Activated T-helper 1 cell treated with anti-CD3 and anti-CD28 coated beads, Interleukin-12 subunit alpha, Interleukin-12 subunit beta, Interleukin-2, Interleukin-4 antibody, amounts not matched to agents 30 ng/mL and 10 ng/mL and 1 ng/mL, durations not matched to agents 14 hours and 24 hours and 36 hours (primary cell): ENCODE measurements at regions not wholly inside any gene's neighbourhood (a gene's known extent, or its start where the extent isn't known, plus 50 kb on each side); places are given as distances from the start of the nearest gene placed in this dataset.

Source experiments
- DNase-seq: peaks from one replicate; pipeline ENCODE4 v3.0.0; 2021; ENCODE audit warnings: low spot score
- H3K27ac Mint-ChIP-seq: one replicate; pipeline ENCODE4 v1.8.0; 2021; ENCODE audit warnings: mild to moderate bottlenecking, mixed read lengths
- H3K27me3 Mint-ChIP-seq: one replicate; pipeline ENCODE4 v1.8.0; 2022; ENCODE audit warnings: mild to moderate bottlenecking, moderate library complexity, mixed read lengths; ENCODE audit not compliant: insufficient read depth
- H3K36me3 Mint-ChIP-seq: one replicate; pipeline ENCODE4 v1.8.0; 2021; ENCODE audit warnings: low read depth, mixed read lengths
- H3K4me1 Mint-ChIP-seq: one replicate; pipeline ENCODE4 v1.8.0; 2021; ENCODE audit warnings: low read depth, mixed read lengths
- H3K4me3 Mint-ChIP-seq: one replicate; pipeline ENCODE4 v1.8.0; 2021; ENCODE audit warnings: mild to moderate bottlenecking, moderate library complexity, mixed read lengths
- H3K9me3 Mint-ChIP-seq: one replicate; pipeline ENCODE4 v1.8.0; 2021; ENCODE audit warnings: mixed read lengths
- intact Hi-C: fragments of 100-400 bp; cut with micrococcal nuclease; formaldehyde crosslinking; loops from one replicate; pipeline ENCODE4 v1.15.1; 2024

DNA sequence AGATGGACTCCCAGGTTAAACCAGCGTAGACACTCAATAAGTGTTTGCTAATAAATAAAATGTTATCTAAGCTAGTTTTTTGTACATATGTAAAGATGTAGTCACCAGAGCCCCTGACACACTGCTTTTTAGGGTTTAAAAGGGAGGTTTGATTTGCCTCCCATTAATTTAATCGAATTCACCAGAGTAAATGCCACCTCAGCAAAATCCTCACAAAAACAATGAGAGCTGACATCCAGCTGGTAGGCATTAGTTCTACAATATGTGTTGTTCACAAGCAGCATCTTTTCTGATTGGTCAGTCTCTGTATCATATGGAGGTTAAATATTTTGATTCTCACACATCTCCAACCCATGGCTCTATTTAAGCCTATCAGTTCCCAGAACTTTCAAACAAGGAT, 382.6 kb downstream of the CENPC start:
- H3K27me3 Mint-ChIP-seq: no peaks in the 10 kb centered on the region

DNA sequence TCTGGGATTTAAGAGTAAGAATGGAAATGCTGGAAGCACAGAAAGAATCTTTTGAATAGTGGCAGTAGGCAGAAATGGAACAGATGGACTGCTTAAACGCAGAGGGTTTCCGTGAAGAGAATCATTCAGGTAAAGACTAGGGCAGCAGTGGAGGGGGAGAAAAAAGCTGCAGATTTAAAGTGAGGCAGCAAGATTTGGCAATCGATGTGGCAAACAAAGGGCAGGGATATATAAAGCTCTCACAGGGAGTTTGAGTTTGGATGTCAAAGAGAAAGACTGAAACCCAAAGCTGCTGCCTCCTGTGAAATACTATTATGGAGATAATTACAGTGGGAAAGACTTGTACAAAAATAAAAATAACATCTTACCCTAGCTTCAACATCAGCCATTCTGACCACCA, 384.0 kb downstream of the CENPC start:
- H3K36me3 Mint-ChIP-seq: no peaks in the 10 kb centered on the region
- H3K4me3 Mint-ChIP-seq: no peak overlapping the region
- DNase-seq: no peak
- H3K27ac Mint-ChIP-seq: no peak overlapping the region
- no peaks in the 10 kb centered on the region for H3K4me1 Mint-ChIP-seq
- no peaks in the 10 kb centered on the region for H3K9me3 Mint-ChIP-seq
- intact Hi-C loops: no loop called here
- no peaks in the 10 kb centered on the region for H3K27me3 Mint-ChIP-seq

More for the DNA sequence above, 382.6 kb downstream of the CENPC start:
- Mint-ChIP-seq H3K36me3 (no peaks in the 10 kb centered on the region), H3K9me3 (no peaks in the 10 kb centered on the region), H3K27ac (no peak overlapping the region), H3K4me3 (no peak overlapping the region), H3K4me1 (no peaks in the 10 kb centered on the region)
- intact Hi-C loops: no loop called here
- no peak for DNase-seq

DNA sequence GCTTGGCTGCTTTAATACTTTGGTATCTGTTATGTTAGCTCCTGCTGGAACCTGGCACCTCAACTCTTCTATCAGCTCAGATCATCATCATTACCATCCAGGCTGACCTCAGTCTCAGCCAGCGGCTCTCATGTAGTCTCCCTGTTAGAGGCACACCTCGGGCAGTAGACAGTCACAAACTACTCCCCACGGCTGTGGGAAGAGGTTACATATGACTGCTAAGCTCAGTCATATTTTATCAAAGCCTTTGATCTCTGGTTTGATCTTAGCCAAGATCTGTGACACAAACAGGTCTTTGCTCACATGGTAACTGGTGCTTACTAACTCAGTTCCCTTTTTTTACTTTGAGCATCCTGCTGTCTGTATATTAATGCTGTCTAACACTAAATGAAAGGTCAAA, 384.9 kb downstream of the CENPC start:
- Mint-ChIP-seq H3K27ac (no peak overlapping the region), H3K27me3 (no peaks in the 10 kb centered on the region), H3K36me3 (no peaks in the 10 kb centered on the region), H3K9me3 (no peaks in the 10 kb centered on the region), H3K4me3 (no peak overlapping the region), H3K4me1 (no peaks in the 10 kb centered on the region)
- intact Hi-C loops: no loop called here
- DNase-seq: no peak

DNA sequence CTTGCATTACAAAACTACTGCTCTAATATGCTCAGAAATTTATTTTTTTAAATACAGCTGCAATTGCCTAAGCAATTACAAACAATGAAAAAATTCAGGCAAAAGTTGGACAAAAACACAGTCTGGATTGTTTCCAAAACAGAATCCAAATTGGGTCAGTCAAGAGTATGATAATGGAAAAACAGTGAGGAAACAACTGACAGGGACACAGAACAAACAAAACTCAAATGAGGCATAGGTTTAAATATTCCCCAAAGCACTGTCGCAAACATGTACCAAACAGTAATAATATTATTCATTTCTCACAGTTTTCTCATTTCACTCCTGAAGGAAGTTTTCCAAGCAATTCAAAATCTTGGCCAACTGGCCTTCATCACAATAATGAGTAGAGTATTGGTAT, 386.6 kb downstream of the CENPC start:
- intact Hi-C loops: no loop called here
- H3K27ac Mint-ChIP-seq: no peak overlapping the region
- DNase-seq: no peak
- H3K4me3 Mint-ChIP-seq: no peak overlapping the region
- H3K9me3 Mint-ChIP-seq: no peaks in the 10 kb centered on the region
- H3K36me3 Mint-ChIP-seq: no peaks in the 10 kb centered on the region
- no peaks in the 10 kb centered on the region for H3K4me1 Mint-ChIP-seq
- H3K27me3 Mint-ChIP-seq: no peaks in the 10 kb centered on the region

DNA sequence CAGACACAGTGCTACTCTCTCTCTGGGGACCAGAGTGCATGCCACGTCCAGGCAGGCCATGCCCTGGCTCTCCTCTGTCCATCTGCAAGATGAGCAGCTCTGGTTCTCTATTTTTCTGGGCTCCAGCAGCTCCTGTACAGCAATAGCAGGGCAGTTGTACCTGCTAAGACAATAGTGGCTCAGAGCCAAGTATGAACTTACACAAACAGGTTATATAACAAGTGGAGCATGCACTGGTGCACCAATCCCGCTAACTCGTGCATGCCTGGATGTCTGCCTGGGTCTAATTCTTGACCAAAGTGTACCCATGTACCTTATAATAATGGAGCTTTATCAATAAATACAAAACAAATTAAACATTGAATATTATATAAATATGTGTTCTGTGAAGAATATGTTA, 392.3 kb downstream of the CENPC start:
- Mint-ChIP-seq H3K4me1 (no peaks in the 10 kb centered on the region), H3K4me3 (no peak overlapping the region)
- DNase-seq: no peak

DNA sequence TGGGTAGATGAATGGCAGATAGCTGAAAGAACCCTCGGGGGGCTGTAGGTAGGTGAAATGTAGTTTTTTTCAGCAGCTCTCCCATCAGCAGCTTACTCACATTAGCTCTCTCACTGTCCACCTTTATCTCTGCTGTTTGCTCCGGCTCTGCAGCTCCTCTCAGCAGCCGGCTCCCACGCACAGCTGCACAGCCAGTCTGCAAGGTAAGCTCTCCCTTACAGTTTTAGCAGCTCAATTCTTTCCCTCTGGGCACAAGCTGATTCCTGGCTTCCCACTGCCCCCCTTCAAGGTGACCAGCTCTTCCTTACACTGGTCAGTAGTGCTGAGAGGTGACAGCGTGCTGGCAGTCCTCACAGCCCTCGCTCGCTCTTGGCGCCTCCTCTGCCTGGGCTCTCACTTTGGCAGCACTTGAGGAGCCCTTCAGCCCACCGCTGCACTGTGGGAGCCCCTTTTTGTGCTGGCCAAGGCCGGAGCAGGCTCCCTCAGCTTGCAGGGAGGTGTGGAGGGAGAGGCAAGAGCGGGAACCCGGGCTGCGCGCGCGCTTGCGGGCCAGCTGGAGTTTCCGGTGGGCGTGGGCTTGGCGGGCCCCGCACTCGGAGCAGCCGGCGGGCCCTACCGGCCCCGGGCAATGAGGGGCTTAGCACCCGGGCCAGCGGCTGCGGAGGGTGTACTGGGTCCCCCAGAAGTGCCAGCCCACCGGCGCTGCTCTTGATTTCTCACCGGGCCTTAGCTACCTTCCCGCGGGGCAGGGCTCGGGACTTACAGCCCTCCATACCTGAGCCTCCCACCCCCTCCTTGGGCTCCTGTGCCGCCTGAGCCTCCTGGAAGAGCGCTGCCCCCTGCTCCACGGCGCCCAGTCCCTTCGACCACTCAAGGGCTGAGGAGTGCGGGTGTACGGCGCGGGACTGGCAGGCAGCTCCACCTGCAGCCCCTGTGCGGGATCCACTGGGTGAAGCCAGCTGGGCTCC, 393.6 kb downstream of the CENPC start:
- no peaks in the 10 kb centered on the region for H3K9me3 Mint-ChIP-seq
- H3K36me3 Mint-ChIP-seq: no peaks in the 10 kb centered on the region
- intact Hi-C loops: no loop called here
- no peak overlapping the region for H3K27ac Mint-ChIP-seq
- no peak overlapping the region for H3K4me3 Mint-ChIP-seq
- H3K27me3 Mint-ChIP-seq: no peaks in the 10 kb centered on the region
- no peaks in the 10 kb centered on the region for H3K4me1 Mint-ChIP-seq
- DNase-seq: no peak

More for the DNA sequence above, 392.3 kb downstream of the CENPC start:
- Mint-ChIP-seq H3K36me3 (no peaks in the 10 kb centered on the region), H3K27me3 (no peaks in the 10 kb centered on the region), H3K9me3 (no peaks in the 10 kb centered on the region), H3K27ac (no peak overlapping the region)
- intact Hi-C loops: no loop called here

DNA sequence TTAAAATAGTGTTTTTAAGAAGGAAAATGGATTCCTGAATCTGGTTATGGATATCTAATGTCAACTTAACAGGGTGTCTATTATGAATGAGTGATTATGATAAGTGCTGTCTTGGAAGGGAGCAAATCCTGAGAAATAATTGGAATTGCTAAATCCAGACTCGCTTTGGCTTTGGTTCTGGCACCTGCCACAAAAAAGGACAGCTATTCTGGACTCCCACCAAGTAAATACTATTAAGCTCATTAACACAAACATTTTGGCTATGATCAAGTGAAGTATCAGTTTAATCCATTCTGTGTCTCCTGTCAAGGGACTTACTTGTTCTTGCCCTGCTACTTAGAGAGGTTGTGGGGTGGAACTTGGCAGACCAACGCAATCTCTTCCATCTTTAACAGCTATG, 403.7 kb downstream of the CENPC start:
- Mint-ChIP-seq H3K4me1 (no peaks in the 10 kb centered on the region), H3K36me3 (no peaks in the 10 kb centered on the region), H3K27me3 (no peaks in the 10 kb centered on the region), H3K27ac (no peak overlapping the region), H3K9me3 (no peaks in the 10 kb centered on the region), H3K4me3 (no peak overlapping the region)
- no peak for DNase-seq
- intact Hi-C loops: no loop called here

DNA sequence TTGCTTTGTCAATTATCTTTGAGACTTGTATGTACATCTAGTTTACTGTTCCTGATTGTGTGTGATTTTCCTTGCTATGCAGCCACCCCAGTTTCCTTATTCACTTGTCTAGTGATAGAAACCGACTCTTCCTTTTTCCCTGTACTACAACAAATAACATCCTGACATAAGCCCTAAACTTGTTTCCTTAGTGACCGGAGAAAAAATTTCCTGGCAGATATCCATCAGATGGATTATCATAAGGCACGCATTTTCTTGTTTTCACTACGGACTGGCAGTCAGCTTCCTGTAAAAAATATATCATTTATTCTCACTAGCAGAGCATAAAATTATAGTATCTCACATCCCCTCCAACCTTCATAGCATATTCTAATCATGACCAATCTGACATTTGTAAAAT, 410.7 kb downstream of the CENPC start:
- intact Hi-C loops: no loop called here
- DNase-seq: no peak
- no peak overlapping the region for H3K27ac Mint-ChIP-seq
- H3K36me3 Mint-ChIP-seq: no peaks in the 10 kb centered on the region
- no peaks in the 10 kb centered on the region for H3K27me3 Mint-ChIP-seq
- H3K9me3 Mint-ChIP-seq: no peaks in the 10 kb centered on the region
- no peak overlapping the region for H3K4me3 Mint-ChIP-seq
- H3K4me1 Mint-ChIP-seq: peaks cover 5% of the 10 kb centered on the region

DNA sequence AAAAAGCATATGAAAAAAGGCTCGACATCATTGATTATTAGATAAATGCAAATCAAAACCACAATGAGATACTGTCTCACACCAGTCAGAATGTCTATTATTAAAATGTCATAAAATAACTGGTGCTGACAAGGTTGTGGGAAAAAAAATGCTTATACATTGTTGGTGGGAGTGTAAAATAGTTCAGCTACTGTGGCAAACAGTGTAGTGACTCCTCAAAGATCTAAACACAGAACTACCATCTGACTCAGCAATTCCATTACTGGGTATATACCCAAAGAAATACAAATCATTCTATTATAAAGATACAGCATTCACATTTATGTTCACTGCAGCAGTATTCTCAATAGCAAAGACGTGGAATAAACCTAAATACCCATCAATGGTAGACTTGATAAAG, 412.1 kb downstream of the CENPC start:
- Mint-ChIP-seq H3K4me3 (no peak overlapping the region), H3K36me3 (no peaks in the 10 kb centered on the region), H3K27me3 (no peaks in the 10 kb centered on the region)

DNA sequence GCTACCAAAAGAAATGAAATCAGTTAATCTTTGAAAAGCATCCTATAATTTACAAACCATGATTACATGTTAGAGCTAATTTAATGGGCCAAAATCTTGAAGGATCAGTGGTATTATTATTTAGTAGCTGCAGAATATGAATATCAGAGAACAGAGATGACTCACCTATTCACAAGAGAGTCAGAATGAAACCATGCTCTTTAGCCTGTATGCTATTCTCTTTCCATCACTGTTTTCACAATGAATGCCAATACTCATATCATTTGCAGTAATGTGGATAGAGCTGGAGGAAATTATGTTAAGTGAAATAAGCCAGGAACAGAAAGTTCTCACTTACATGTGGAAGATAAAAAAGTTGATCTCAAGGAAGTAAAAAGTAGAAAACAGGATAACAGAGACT, 414.1 kb downstream of the CENPC start:
- Mint-ChIP-seq H3K9me3 (no peaks in the 10 kb centered on the region), H3K27me3 (no peaks in the 10 kb centered on the region), H3K4me3 (no peak overlapping the region), H3K27ac (no peak overlapping the region), H3K36me3 (no peaks in the 10 kb centered on the region), H3K4me1 (peaks cover 5% of the 10 kb centered on the region)
- no peak for DNase-seq
- intact Hi-C loops: no loop called here

More for the DNA sequence above, 412.1 kb downstream of the CENPC start:
- Mint-ChIP-seq H3K9me3 (no peaks in the 10 kb centered on the region), H3K4me1 (peaks cover 5% of the 10 kb centered on the region), H3K27ac (no peak overlapping the region)
- intact Hi-C loops: no loop called here
- DNase-seq: no peak

DNA sequence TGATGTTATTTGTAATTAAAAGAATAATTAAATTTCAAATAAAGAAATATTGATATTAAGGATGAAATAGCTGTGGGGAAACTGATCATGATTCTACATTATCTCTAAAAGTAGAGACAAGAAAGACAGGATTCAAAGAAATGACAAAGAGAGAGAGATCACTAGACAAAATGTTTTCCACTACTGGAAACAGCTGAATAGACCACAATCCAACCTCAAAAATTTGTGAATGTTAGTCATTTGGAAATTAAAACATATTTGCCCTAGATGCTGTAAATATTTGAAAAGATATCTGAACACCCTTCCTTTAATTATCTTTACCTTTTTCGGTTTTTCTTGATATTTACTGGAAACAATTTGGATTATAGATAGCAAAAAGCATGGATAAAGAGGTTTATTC, 414.9 kb downstream of the CENPC start:
- Mint-ChIP-seq H3K4me1 (peaks cover 5% of the 10 kb centered on the region), H3K4me3 (no peak overlapping the region), H3K9me3 (no peaks in the 10 kb centered on the region), H3K27ac (no peak overlapping the region), H3K36me3 (no peaks in the 10 kb centered on the region), H3K27me3 (no peaks in the 10 kb centered on the region)
- intact Hi-C loops: no loop called here
- DNase-seq: no peak

DNA sequence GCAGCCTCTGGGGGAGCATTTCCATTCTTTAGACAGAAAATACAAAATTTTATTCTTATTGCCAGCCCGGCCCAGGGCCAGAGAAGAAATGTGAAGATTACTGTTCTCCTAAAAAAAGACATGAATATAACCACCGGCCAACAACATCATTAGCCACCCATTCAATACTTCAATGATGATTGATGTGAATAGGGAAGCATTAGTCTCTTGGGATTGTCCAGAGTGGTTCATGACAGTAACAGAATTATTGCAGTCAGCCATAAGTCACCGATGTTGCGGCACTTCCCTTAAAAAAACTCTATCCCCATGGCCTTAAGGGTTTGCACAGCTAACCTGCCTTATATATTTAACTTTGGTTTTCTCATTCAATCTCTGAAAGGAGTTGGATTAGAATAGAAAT, 418.7 kb downstream of the CENPC start:
- H3K4me1 Mint-ChIP-seq: peaks cover 4% of the 10 kb centered on the region
- H3K9me3 Mint-ChIP-seq: no peaks in the 10 kb centered on the region
- no peak overlapping the region for H3K4me3 Mint-ChIP-seq
- H3K27ac Mint-ChIP-seq: no peak overlapping the region
- no peak for DNase-seq
- intact Hi-C loops: no loop called here
- H3K27me3 Mint-ChIP-seq: no peaks in the 10 kb centered on the region
- no peaks in the 10 kb centered on the region for H3K36me3 Mint-ChIP-seq

DNA sequence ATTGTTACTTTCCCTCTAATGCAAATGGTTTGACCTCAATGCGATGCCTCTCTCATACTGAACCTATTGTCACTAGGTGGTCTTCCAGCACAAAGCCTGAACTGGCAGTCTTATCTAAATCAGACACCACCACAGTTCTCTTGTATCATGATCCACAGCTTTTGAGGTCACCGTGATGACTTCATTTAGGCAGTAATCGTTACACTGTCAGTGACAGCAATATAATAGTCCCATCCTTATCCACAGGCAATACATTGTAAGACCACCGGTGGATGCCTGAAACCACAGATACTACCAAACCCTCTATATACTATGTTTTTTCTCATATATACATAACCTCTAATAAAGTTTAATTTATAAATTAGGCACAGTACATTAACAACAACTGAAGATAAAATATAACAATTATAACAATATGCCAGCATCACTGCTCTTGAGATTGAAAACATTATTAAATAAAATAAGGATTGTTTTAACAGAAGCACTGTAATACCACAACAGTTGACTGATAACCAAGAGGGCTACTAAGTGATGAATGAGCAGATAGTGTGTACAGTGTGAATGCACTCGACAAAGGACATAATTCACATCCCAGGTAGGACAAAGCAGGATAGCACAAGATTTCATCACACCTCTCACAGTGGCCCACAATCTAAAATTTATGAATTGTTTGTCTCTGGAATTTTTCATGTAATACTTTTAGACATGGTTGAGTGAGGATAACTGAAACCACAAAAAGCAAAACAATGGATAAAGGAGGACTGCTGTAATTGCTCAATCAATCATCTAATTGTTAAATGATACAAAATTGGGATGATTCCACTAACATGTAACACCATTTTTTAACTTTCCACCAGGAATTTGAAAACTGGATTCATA, 419.4 kb downstream of the CENPC start:
- no peaks in the 10 kb centered on the region for H3K27me3 Mint-ChIP-seq

More for the DNA sequence above, 419.4 kb downstream of the CENPC start:
- no peak overlapping the region for H3K27ac Mint-ChIP-seq
- H3K36me3 Mint-ChIP-seq: no peaks in the 10 kb centered on the region
- no peaks in the 10 kb centered on the region for H3K4me1 Mint-ChIP-seq
- intact Hi-C loops: no loop called here
- H3K4me3 Mint-ChIP-seq: no peak overlapping the region
- DNase-seq: no peak
- no peaks in the 10 kb centered on the region for H3K9me3 Mint-ChIP-seq
